GM23338 (cell line): ENCODE measurements at regions not wholly inside any gene's neighbourhood (a gene's known extent, or its start where the extent isn't known, plus 50 kb on each side); places are given as distances from the start of the nearest gene placed in this dataset.
A peak's percentile ranks its signal among the peaks of the same experiment; 100 is the strongest.

ENCODE experiments used
- ATAC-seq: fragments of 200-7000 bp; cut with Tn5 transposase; 3 replicates; pipeline ENCODE4 v1.9.1; 2020
- DNase-seq: peaks from one replicate; pipeline ENCODE4 v3.0.0-alpha.2; 2015; ENCODE audit warnings: low spot score
- H2AFZ ChIP-seq: fragments of 200-600 bp; sonication (generic); 2 replicates; pipeline ENCODE4 v1.8.0; 2016; ENCODE audit warnings: antibody characterized with exemption, mild to moderate bottlenecking, moderate library complexity
- H3F3A ChIP-seq: fragments of 200-600 bp; sonication (generic); replicated peaks from 2 replicates; pipeline ENCODE4 v1.8.0; 2017; ENCODE audit warnings: antibody characterized with exemption, mixed run types, low read depth
- H3K27ac ChIP-seq: fragments of 200-600 bp; sonication (generic); 2 replicates; pipeline ENCODE4 v1.6.1; 2016; ENCODE audit warnings: low read depth
- H3K27me3 ChIP-seq: fragments of 200-600 bp; sonication (generic); 2 replicates; pipeline ENCODE4 v1.8.0; 2016; ENCODE audit warnings: mild to moderate bottlenecking, mixed run types, moderate library complexity; ENCODE audit not compliant: insufficient read depth
- H3K36me3 ChIP-seq: fragments of 200-600 bp; sonication (generic); 2 replicates; pipeline ENCODE4 v1.8.0; 2016; ENCODE audit warnings: mild to moderate bottlenecking; ENCODE audit not compliant: insufficient read depth
- H3K4me1 ChIP-seq: fragments of 200-600 bp; sonication (generic); 2 replicates; pipeline ENCODE4 v1.8.0; 2016; ENCODE audit warnings: mild to moderate bottlenecking, moderate library complexity; ENCODE audit not compliant: insufficient read depth
- H3K4me2 ChIP-seq: fragments of 200-600 bp; sonication (generic); 2 replicates; pipeline ENCODE4 v1.7.1; 2017; ENCODE audit warnings: mixed run types
- H3K4me3 ChIP-seq: fragments of 200-600 bp; sonication (generic); 2 replicates; pipeline ENCODE4 v1.6.1; 2016; ENCODE audit warnings: mixed run types
- H3K79me2 ChIP-seq: fragments of 200-600 bp; sonication (generic); replicated peaks from 2 replicates; pipeline ENCODE4 v1.8.0; 2017; ENCODE audit warnings: mild to moderate bottlenecking; ENCODE audit not compliant: insufficient read depth
- H3K9me2 ChIP-seq: fragments of 200-600 bp; sonication (generic); 2 replicates; pipeline ENCODE4 v1.8.0; 2017; ENCODE audit not compliant: insufficient read depth
- H4K20me1 ChIP-seq: fragments of 200-600 bp; sonication (generic); replicated peaks from 2 replicates; pipeline ENCODE4 v1.8.0; 2017; ENCODE audit warnings: mild to moderate bottlenecking; ENCODE audit not compliant: insufficient read depth
- H3K27ac Mint-ChIP-seq: 2 replicates; pipeline ENCODE4 v1.8.0; 2020; ENCODE audit warnings: inconsistent platforms, mild to moderate bottlenecking, moderate library complexity, mixed read lengths
- H3K27me3 Mint-ChIP-seq: 3 replicates; pipeline ENCODE4 v1.8.0; 2022; ENCODE audit warnings: low read depth, mild to moderate bottlenecking, moderate library complexity, mixed read lengths, inconsistent platforms; ENCODE audit not compliant: insufficient read depth, poor library complexity
- H3K36me3 Mint-ChIP-seq: 3 replicates; pipeline ENCODE4 v1.8.0; 2021; ENCODE audit warnings: low read depth, mild to moderate bottlenecking, inconsistent platforms, moderate library complexity, mixed read lengths
- H3K4me1 Mint-ChIP-seq: 3 replicates; pipeline ENCODE4 v1.8.0; 2020; ENCODE audit warnings: mild to moderate bottlenecking, inconsistent platforms, mixed read lengths
- H3K4me3 Mint-ChIP-seq: 3 replicates; pipeline ENCODE4 v1.8.0; 2021; ENCODE audit warnings: moderate library complexity, mild to moderate bottlenecking, inconsistent platforms, mixed read lengths
- H3K9me3 Mint-ChIP-seq: 3 replicates; pipeline ENCODE4 v1.8.0; 2020; ENCODE audit warnings: moderate library complexity, mild to moderate bottlenecking, inconsistent platforms, mixed read lengths
- CREB1 ChIP-seq: fragments of 250-450 bp; sonication (Bioruptor Pico); IDR thresholded peaks from 2 replicates; pipeline ENCODE4 v1.5.0; 2020; ENCODE audit warnings: low read depth, mild to moderate bottlenecking, moderate library complexity
- CTCF ChIP-seq, 2 experiments: fragments of 200-600 bp in 1 of 2; sonication (generic) in 1 of 2; conservative IDR thresholded peaks; 2 replicates each; pipeline versions ENCODE4 v1.5.1 to v1.6.1; 2016 to 2017; ENCODE audit warnings: antibody characterized with exemption in 2 of 2, low read depth in 2 of 2, mild to moderate bottlenecking in 2 of 2, moderate library complexity in 1 of 2
- ETS1 ChIP-seq: IDR thresholded peaks from 2 replicates; pipeline ENCODE4 v1.6.1; 2016; ENCODE audit warnings: antibody characterized with exemption
- EZH2 ChIP-seq: fragments of 200-600 bp; sonication (generic); IDR thresholded peaks from one replicate; pipeline ENCODE4 v1.8.0; 2017; ENCODE audit warnings: antibody characterized with exemption, mild to moderate bottlenecking, low read depth; ENCODE audit not compliant: unreplicated experiment
- JUNB ChIP-seq: IDR thresholded peaks from one replicate; pipeline ENCODE4 v1.6.1; 2016; ENCODE audit warnings: antibody characterized with exemption; ENCODE audit not compliant: unreplicated experiment
- NANOG ChIP-seq: IDR thresholded peaks from 2 replicates; pipeline ENCODE4 v1.6.1; 2016; ENCODE audit warnings: antibody characterized with exemption, borderline replicate concordance
- POLR2AphosphoS5 ChIP-seq: IDR thresholded peaks from 2 replicates; pipeline ENCODE4 v1.6.1; 2016; ENCODE audit warnings: antibody characterized with exemption, low read depth
- REST ChIP-seq: IDR thresholded peaks from one replicate; pipeline ENCODE4 v1.6.1; 2018; ENCODE audit warnings: antibody characterized with exemption; ENCODE audit not compliant: unreplicated experiment
- STAT1 ChIP-seq: IDR thresholded peaks from one replicate; pipeline ENCODE4 v1.6.1; 2016; ENCODE audit warnings: antibody characterized with exemption; ENCODE audit not compliant: unreplicated experiment
- ZNF114 ChIP-seq: fragments of 250-450 bp; sonication (Bioruptor Pico); IDR thresholded peaks from 2 replicates; pipeline ENCODE4 v1.5.0; 2020; ENCODE audit warnings: mild to moderate bottlenecking, moderate library complexity
- ZNF331 ChIP-seq: fragments of 250-450 bp; sonication (Bioruptor Pico); IDR thresholded peaks from 2 replicates; pipeline ENCODE4 v1.5.0; 2020; ENCODE audit warnings: low read depth, mild to moderate bottlenecking, moderate library complexity
- TF ChIP-seq, protein P1 (sequence below): fragments of 250-450 bp; sonication (Bioruptor Pico); IDR thresholded peaks from 2 replicates; pipeline ENCODE4 v1.5.0; 2020; ENCODE audit warnings: mild to moderate bottlenecking, moderate library complexity

GRCh38 chr15:96700555-96700954 is 370.1 kb downstream of the NR2F2 start:
- H3K27ac Mint-ChIP-seq, result no peak overlapping the region
- H3K27ac ChIP-seq, result no peak overlapping the region
- peaks cover 8% of the 10 kb centered on the region for H3K27me3 Mint-ChIP-seq
- no peaks in the 10 kb centered on the region for H3K79me2 ChIP-seq
- H3K4me1 ChIP-seq, result peaks cover 67% of the 10 kb centered on the region
- H3K4me2 ChIP-seq, result peak overlapping the region; percentile 59
- H3K9me3 Mint-ChIP-seq, result no peaks in the 10 kb centered on the region
- no peaks in the 10 kb centered on the region for H3K27me3 ChIP-seq
- TF ChIP-seq ZNF331 (CRISPR knock-in tag) (no peak), ZNF114 (CRISPR knock-in tag) (no peak), CREB1 (CRISPR knock-in tag) (no peak), REST (no peak), JUNB (no peak), POLR2AphosphoS5 (no peak), EZH2 (no peak), CTCF (conservative IDR thresholded peaks at IDR 0.05; ENCODE audit: low read depth in 2 of 2) (no peak), NANOG (no peak), STAT1 (no peak), ETS1 (no peak)
- TF ChIP-seq, protein P1, sequence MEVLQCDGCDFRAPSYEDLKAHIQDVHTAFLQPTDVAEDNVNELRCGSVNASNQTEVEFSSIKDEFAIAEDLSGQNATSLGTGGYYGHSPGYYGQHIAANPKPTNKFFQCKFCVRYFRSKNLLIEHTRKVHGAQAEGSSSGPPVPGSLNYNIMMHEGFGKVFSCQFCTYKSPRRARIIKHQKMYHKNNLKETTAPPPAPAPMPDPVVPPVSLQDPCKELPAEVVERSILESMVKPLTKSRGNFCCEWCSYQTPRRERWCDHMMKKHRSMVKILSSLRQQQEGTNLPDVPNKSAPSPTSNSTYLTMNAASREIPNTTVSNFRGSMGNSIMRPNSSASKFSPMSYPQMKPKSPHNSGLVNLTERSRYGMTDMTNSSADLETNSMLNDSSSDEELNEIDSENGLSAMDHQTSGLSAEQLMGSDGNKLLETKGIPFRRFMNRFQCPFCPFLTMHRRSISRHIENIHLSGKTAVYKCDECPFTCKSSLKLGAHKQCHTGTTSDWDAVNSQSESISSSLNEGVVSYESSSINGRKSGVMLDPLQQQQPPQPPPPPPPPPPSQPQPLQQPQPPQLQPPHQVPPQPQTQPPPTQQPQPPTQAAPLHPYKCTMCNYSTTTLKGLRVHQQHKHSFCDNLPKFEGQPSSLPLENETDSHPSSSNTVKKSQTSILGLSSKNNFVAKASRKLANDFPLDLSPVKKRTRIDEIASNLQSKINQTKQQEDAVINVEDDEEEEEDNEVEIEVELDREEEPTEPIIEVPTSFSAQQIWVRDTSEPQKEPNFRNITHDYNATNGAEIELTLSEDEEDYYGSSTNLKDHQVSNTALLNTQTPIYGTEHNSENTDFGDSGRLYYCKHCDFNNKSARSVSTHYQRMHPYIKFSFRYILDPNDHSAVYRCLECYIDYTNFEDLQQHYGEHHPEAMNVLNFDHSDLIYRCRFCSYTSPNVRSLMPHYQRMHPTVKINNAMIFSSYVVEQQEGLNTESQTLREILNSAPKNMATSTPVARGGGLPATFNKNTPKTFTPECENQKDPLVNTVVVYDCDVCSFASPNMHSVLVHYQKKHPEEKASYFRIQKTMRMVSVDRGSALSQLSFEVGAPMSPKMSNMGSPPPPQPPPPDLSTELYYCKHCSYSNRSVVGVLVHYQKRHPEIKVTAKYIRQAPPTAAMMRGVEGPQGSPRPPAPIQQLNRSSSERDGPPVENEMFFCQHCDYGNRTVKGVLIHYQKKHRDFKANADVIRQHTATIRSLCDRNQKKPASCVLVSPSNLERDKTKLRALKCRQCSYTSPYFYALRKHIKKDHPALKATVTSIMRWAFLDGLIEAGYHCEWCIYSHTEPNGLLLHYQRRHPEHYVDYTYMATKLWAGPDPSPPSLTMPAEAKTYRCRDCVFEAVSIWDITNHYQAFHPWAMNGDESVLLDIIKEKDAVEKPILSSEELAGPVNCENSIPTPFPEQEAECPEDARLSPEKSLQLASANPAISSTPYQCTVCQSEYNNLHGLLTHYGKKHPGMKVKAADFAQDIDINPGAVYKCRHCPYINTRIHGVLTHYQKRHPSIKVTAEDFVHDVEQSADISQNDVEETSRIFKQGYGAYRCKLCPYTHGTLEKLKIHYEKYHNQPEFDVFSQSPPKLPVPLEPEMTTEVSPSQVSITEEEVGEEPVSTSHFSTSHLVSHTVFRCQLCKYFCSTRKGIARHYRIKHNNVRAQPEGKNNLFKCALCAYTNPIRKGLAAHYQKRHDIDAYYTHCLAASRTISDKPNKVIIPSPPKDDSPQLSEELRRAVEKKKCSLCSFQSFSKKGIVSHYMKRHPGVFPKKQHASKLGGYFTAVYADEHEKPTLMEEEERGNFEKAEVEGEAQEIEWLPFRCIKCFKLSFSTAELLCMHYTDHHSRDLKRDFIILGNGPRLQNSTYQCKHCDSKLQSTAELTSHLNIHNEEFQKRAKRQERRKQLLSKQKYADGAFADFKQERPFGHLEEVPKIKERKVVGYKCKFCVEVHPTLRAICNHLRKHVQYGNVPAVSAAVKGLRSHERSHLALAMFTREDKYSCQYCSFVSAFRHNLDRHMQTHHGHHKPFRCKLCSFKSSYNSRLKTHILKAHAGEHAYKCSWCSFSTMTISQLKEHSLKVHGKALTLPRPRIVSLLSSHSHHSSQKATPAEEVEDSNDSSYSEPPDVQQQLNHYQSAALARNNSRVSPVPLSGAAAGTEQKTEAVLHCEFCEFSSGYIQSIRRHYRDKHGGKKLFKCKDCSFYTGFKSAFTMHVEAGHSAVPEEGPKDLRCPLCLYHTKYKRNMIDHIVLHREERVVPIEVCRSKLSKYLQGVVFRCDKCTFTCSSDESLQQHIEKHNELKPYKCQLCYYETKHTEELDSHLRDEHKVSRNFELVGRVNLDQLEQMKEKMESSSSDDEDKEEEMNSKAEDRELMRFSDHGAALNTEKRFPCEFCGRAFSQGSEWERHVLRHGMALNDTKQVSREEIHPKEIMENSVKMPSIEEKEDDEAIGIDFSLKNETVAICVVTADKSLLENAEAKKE, result no peak
- no peak for ATAC-seq
- H4K20me1 ChIP-seq, result no peaks in the 10 kb centered on the region
- no peaks in the 10 kb centered on the region for H3K36me3 ChIP-seq
- no peaks in the 10 kb centered on the region; the same call in 1 of the 2 replicates for H3F3A ChIP-seq
- H3K4me3 Mint-ChIP-seq, result no peak overlapping the region; the same call in 2 of the 3 replicates
- H3K4me1 Mint-ChIP-seq, result peaks cover 61% of the 10 kb centered on the region
- DNase-seq, result no peak
- no peaks in the 10 kb centered on the region for H3K36me3 Mint-ChIP-seq
- H3K4me3 ChIP-seq, result no peak overlapping the region
- no peak overlapping the region for H2AFZ ChIP-seq
- H3K9me2 ChIP-seq, result no peaks in the 10 kb centered on the region
